ENCODE measurements at regions not wholly inside any gene's neighbourhood (a gene's known extent, or its start where the extent isn't known, plus 50 kb on each side); places are given as distances from the start of the nearest gene placed in this dataset.
A peak's percentile ranks its signal among the peaks of the same experiment; 100 is the strongest.

DNA sequence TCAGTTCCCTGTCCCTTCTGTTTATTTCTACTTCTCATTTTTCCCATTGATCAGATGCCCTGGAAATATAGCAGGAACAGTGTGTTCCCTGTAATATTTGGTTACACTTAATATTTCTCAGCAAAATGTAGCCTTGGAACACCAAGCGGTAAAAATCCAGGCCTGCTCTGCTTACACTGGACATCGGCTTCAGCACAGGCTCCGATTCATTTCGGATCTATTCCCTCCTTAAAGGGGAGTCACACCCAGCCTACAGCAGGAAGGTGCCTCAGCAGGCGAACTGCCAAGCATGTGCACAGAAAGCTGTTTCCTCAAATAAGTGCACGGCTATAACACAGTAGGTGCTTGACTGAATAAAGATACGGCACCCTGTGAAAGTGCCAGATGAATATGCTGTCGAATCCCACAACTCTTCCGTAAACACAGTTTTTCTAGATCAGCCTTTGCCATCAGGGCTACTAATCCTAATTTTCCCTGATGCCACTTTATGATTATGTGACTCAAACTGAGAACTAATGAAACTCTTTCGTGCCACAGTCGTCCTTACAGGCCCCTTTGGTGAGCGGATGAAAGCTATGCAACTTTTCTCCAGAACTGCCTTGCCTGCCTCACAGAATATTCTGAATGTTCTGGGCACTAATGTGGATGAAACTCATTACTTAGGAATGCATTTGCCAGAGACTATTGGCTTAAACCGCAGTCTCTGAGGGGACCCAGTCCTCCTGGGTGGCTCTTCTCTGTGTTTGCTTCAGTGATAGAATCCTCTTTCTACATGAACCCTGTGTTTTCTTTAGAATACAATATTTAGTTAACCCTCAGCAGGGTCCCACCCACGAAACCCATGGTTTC is 275.5 kb upstream of the RUNX1 start:
- ATAC-seq (ENCODE audit: low FRiP score) (peak; percentile 58), DNase-seq (ENCODE audit: low spot score) (no peak)
- TF ChIP-seq, protein P1, sequence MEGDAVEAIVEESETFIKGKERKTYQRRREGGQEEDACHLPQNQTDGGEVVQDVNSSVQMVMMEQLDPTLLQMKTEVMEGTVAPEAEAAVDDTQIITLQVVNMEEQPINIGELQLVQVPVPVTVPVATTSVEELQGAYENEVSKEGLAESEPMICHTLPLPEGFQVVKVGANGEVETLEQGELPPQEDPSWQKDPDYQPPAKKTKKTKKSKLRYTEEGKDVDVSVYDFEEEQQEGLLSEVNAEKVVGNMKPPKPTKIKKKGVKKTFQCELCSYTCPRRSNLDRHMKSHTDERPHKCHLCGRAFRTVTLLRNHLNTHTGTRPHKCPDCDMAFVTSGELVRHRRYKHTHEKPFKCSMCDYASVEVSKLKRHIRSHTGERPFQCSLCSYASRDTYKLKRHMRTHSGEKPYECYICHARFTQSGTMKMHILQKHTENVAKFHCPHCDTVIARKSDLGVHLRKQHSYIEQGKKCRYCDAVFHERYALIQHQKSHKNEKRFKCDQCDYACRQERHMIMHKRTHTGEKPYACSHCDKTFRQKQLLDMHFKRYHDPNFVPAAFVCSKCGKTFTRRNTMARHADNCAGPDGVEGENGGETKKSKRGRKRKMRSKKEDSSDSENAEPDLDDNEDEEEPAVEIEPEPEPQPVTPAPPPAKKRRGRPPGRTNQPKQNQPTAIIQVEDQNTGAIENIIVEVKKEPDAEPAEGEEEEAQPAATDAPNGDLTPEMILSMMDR (IDR thresholded peaks at IDR 0.05) = no peak

DNA sequence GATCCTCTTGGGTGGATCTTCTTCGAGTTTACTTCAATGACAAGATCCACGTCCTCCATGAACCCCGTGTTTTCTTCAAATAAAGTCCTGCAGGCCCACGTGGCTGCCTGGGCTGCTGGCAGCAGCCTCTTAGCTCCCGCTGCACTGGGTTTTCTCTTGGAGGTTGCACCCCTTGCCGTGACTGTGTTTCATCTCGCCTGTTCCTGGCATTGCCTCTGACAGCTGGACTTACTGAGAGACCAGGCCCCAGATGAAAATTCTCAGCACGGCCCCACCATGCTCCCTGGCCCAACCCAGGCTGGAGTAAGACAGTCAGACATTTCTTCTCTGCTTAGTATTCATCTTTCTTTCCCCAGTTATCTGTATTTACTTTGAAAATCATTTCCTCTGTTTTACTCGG is 274.8 kb upstream of the RUNX1 start:
- no peak for DNase-seq (ENCODE audit: low spot score)
- ATAC-seq (ENCODE audit: low FRiP score) = no peak
- TF ChIP-seq, protein P1 (IDR thresholded peaks at IDR 0.05) = no peak

DNA sequence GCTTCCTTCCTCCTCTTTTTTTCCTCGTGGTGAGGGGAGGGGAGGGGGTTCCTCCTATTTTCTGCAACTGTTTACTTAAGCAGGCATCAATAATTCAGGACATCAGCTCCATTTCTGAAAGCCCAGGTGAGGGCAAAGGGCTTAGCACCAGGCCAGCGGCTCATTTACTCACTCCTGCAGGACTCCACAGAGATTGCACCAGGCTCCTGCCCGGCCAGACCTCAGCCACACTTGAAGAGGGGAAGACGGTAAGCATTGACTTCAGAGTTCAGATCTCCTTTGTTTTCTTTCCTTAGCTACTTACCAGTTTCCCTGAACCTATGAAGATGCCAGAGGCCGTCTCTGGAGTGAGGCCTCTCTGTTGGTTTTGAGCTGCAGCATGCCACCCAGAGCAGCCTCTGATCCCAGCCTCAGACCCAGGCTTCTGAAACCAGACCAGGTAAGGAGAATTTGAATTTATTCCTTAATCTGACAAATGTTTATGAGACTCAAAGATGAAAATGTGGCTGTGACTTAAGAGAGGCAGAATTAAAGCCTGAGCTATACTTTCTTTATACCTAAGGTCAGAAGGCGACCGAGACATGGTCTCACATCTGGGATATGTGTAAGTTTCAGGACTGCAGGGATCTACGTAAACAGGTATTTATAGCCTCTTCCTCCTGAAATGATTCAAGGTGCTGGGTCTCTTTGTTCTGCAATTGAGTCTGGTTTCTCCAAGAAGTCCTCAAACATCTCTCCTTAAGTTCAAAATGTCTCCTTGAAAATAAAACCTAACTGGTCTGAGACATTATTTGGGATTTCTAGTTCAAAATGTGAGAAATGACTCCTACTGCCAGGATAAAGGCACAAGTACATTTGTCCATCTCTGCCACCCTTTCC is 272.5 kb upstream of the RUNX1 start:
- ATAC-seq (ENCODE audit: low FRiP score) = no peak
- DNase-seq (ENCODE audit: low spot score) = no peak

DNA sequence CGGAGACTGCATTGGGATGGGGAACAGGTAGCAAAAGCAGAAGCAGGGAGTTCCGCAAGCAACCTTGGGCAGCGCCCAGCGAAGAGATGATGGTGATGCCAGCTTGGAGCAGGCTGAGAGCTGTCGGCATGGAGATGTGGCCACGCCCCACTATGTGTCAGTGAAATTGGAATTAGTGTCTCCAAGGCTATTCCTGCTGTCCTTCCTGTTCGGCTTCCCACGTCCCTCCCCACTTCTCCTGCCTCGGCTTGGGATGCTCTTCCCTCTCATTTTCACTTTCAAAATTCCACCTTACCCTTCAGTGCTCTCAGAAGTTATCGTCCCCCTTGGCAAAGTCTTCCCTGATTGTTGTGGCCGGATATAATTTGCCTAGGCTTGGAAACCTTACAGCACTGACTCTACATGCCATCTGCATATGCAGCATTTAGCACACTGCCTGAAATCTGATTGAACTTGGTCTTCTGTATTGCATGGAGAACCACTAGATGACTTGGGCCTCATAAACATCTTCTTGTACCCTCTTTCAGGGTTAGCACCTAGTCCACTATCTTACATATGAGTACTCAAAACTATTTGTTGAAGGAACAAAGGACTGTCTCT is 270.7 kb upstream of the RUNX1 start:
- TF ChIP-seq, protein P1 (IDR thresholded peaks at IDR 0.05) = no peak
- no peak for DNase-seq (ENCODE audit: low spot score)
- no peak for ATAC-seq (ENCODE audit: low FRiP score)

More for the DNA sequence above, 272.5 kb upstream of the RUNX1 start:
- TF ChIP-seq, protein P1 (IDR thresholded peaks at IDR 0.05) = no peak

DNA sequence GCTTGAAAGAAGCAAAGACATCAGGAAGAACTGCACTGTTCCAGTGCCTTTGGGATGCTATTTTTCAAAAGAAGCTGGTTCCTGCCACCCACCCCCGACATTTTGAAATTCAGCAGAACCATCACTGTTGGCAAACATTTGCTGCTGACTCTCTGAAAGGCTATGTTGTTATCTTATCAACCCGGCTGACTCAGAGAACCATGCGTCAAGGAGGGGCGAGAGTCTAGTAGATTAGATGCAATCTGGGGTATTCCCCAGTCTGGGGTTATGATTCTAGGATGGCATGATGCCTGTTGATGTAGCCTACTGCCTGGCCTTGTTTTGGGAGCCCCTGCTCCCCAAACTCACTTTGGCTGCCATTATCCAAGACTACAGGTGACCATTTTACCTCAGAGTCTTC is 267.8 kb upstream of the RUNX1 start:
- ATAC-seq (ENCODE audit: low FRiP score) (peak; percentile 77), DNase-seq (ENCODE audit: low spot score) (peak; percentile 34)
- TF ChIP-seq, protein P1 (IDR thresholded peaks at IDR 0.05) = no peak

DNA sequence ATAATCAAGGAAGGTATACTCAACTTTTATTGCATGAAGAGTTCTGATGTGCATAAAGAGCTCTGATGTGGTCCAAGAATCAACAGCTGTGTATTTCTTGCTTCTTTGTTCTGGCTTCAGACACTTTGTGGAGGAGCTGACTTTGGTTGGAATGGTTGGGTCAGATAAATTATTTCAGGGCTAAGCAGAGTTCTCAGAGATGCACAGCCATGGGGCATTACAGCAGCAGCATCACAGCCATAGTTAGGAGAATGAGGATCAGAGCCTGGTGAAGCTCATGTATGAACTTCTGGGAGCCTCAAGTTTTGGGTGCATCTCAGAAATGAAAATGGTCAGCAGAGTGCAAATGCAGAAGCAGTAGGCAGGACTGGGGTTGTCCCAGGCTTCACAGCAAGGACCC is 267.4 kb upstream of the RUNX1 start:
- DNase-seq (ENCODE audit: low spot score) (no peak), ATAC-seq (ENCODE audit: low FRiP score) (no peak)
- TF ChIP-seq, protein P1 (IDR thresholded peaks at IDR 0.05) = no peak
